Endothelial cell of umbilical vein (primary cell): ENCODE measurements at regions not wholly inside any gene's neighbourhood (a gene's known extent, or its start where the extent isn't known, plus 50 kb on each side); places are given as distances from the start of the nearest gene placed in this dataset.

Experiments
- BruUV-seq: library from RNA; stranded (reverse); fragments of 400-500 nt; replicated peaks from 2 replicates; lab custom pipeline; 2021; lab: Mats Ljungman, UMichigan
- CTCF ChIA-PET: fragments of 300-600, 350-600 bp; sonication (Branson Sonifier 250); formaldehyde crosslinking; loops from one replicate; lab custom pipeline; 2021; ENCODE audit warnings: antibody characterized with exemption, inconsistent platforms; lab: Charles Lee
- POLR2A ChIA-PET: fragments of 300-600, 350-600 bp; sonication (Branson Sonifier 250); formaldehyde crosslinking; loops from one replicate; lab custom pipeline; 2021; ENCODE audit warnings: antibody characterized with exemption, inconsistent platforms; lab: Charles Lee
- DNase-seq: peaks from one replicate; pipeline ENCODE4 v3.0.0-alpha.2; 2011; ENCODE audit warnings: low read depth, low spot score
- FAIRE-seq: peaks from 2 replicates; lab custom pipeline; 2011; peaks lifted over from hg19 to GRCh38; lab: Jason Lieb, UNC
- H2AFZ ChIP-seq: 2 replicates; pipeline ENCODE4 v1.6.0; 2012; ENCODE audit warnings: low read depth, low read length, control low read depth, inconsistent platforms
- H3K27ac ChIP-seq: 2 replicates; pipeline ENCODE4 v1.5.1; 2011; ENCODE audit warnings: low read depth, mild to moderate bottlenecking, control low read depth, low read length, moderate library complexity; ENCODE audit not compliant: insufficient read depth
- H3K27me3 ChIP-seq, 2 experiments: 2 replicates each; pipeline versions ENCODE4 v1.6.0 to v1.6.1; 2011; ENCODE audit warnings: low read length in 2 of 2, mixed read lengths in 1 of 2; ENCODE audit not compliant: control insufficient read depth in 2 of 2, insufficient read depth in 2 of 2
- H3K36me3 ChIP-seq, 2 experiments: 2 replicates in 1 of 2; 3 replicates in 1 of 2; pipeline ENCODE4 v1.5.1; 2011; ENCODE audit warnings: low read length in 2 of 2, mild to moderate bottlenecking in 1 of 2, moderate library complexity in 1 of 2; ENCODE audit not compliant: control insufficient read depth in 2 of 2, insufficient read depth in 2 of 2; ENCODE audit errors: extremely low read depth in 1 of 2
- H3K4me1 ChIP-seq: 3 replicates; pipeline ENCODE4 v1.5.1; 2011; ENCODE audit warnings: mild to moderate bottlenecking, low read length; ENCODE audit not compliant: control insufficient read depth, insufficient read depth; ENCODE audit errors: extremely low read depth
- H3K4me2 ChIP-seq: 2 replicates; pipeline ENCODE4 v1.6.1; 2011; ENCODE audit warnings: low read length, control low read depth, mixed read lengths; ENCODE audit not compliant: insufficient read depth
- H3K4me3 ChIP-seq, 3 experiments: fragments of 200-600 bp in 1 of 3; sonication (generic), shearing (Covaris generic) in 1 of 3; replicated peaks in 1 of 3; 2 replicates each; pipeline ENCODE4 v1.5.1; 2011 to 2016; ENCODE audit warnings: control low read depth in 3 of 3, low read length in 3 of 3, mild to moderate bottlenecking in 2 of 3, inconsistent platforms in 1 of 3, low read depth in 1 of 3, moderate library complexity in 1 of 3; ENCODE audit not compliant: insufficient read depth in 1 of 3
- H3K79me2 ChIP-seq: 2 replicates; pipeline ENCODE4 v1.6.0; 2012; ENCODE audit warnings: low read length, inconsistent platforms; ENCODE audit not compliant: control insufficient read depth, insufficient read depth
- H3K9ac ChIP-seq: replicated peaks from 2 replicates; pipeline ENCODE3; 2011; ENCODE audit warnings: low read length, control low read depth; ENCODE audit not compliant: insufficient read depth; ENCODE audit errors: extremely low read depth
- H3K9me1 ChIP-seq: replicated peaks from 3 replicates; pipeline ENCODE4 v1.6.0; 2011; ENCODE audit warnings: mild to moderate bottlenecking, low read length; ENCODE audit not compliant: control insufficient read depth, insufficient read depth; ENCODE audit errors: extremely low read depth
- H3K9me3 ChIP-seq: replicated peaks from 2 replicates; pipeline ENCODE4 v1.5.1; 2012; ENCODE audit warnings: low read length, inconsistent platforms; ENCODE audit not compliant: control insufficient read depth, insufficient read depth
- H4K20me1 ChIP-seq: replicated peaks from 2 replicates; pipeline ENCODE3; 2011; ENCODE audit warnings: mild to moderate bottlenecking, low read length; ENCODE audit not compliant: control insufficient read depth, insufficient read depth; ENCODE audit errors: extremely low read depth
- CTCF ChIP-seq, 2 donors: IDR thresholded peaks; 1 replicate in 1 of 2; 2 replicates in 1 of 2; pipeline ENCODE4 v1.5.1; 2011; ENCODE audit warnings: low read length in 2 of 2, mild to moderate bottlenecking in 2 of 2, moderate library complexity in 2 of 2, control low read depth in 1 of 2, inconsistent platforms in 1 of 2, low read depth in 1 of 2; ENCODE audit not compliant: insufficient read depth in 1 of 2; ENCODE audit errors: extremely low read depth in 1 of 2
- EZH2 ChIP-seq: IDR thresholded peaks from 2 replicates; pipeline ENCODE4 v1.6.1; 2012; ENCODE audit warnings: borderline replicate concordance, low read depth, mild to moderate bottlenecking, moderate library complexity, low read length, inconsistent platforms; ENCODE audit not compliant: severe bottlenecking
- FOS ChIP-seq: IDR thresholded peaks from 2 replicates; pipeline ENCODE4 v1.6.1; 2011; ENCODE audit warnings: mild to moderate bottlenecking, low read length, moderate library complexity, borderline replicate concordance; ENCODE audit not compliant: insufficient read depth
- GATA2 ChIP-seq: IDR thresholded peaks from 2 replicates; pipeline ENCODE4 v1.7.0; 2011; ENCODE audit warnings: low read depth, mild to moderate bottlenecking, moderate library complexity, mixed read lengths, low read length; ENCODE audit not compliant: insufficient read length, insufficient read depth
- JUN ChIP-seq: IDR thresholded peaks from 2 replicates; pipeline ENCODE4 v1.6.1; 2011; ENCODE audit warnings: borderline replicate concordance, low read depth; ENCODE audit not compliant: insufficient read length, insufficient read depth
- MYC ChIP-seq: IDR thresholded peaks from one replicate; pipeline ENCODE4 v1.6.1; 2011; ENCODE audit warnings: mild to moderate bottlenecking, low read depth, low read length
- POLR2A ChIP-seq: IDR thresholded peaks from 2 replicates; pipeline ENCODE4 v1.6.1; 2012; ENCODE audit warnings: low read depth, mild to moderate bottlenecking, control low read depth, low read length
- POLR2AphosphoS5 ChIP-seq: IDR thresholded peaks from 2 replicates; pipeline ENCODE4 v1.6.1; 2012; ENCODE audit warnings: low read depth, mild to moderate bottlenecking, control low read depth, low read length, moderate library complexity; ENCODE audit not compliant: insufficient read depth
- dilution Hi-C: fragments of 300-500 bp; cut with MboI; formaldehyde crosslinking; loops from one replicate; pipeline ENCODE4 v1.15.0; 2019; ENCODE audit warnings: low sequenced_read_pairs; ENCODE audit not compliant: extremely low pct_ligation_motif_present
- intact Hi-C: fragments of 100-400 bp; cut with micrococcal nuclease; formaldehyde crosslinking; loops from one replicate; pipeline ENCODE4 v1.10.0; 2022
- TF ChIP-seq, protein P1 (sequence below): IDR thresholded peaks from 2 replicates; pipeline ENCODE4 v1.6.1; 2011; ENCODE audit not compliant: insufficient read depth, insufficient read length

GRCh38 chr7:85702348-85702747 lies 515.5 kb upstream of the SEMA3D start:
- no peaks in the 10 kb centered on the region for H3K79me2 ChIP-seq
- no peaks in the 10 kb centered on the region for H3K9me3 ChIP-seq
- ChIA-PET POLR2A (no interaction called here), CTCF (no interaction called here)
- TF ChIP-seq GATA2: no peak
- TF ChIP-seq FOS: no peak
- no peak for TF ChIP-seq EZH2
- TF ChIP-seq, protein P1, sequence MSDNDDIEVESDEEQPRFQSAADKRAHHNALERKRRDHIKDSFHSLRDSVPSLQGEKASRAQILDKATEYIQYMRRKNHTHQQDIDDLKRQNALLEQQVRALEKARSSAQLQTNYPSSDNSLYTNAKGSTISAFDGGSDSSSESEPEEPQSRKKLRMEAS: no peak
- no peak for TF ChIP-seq POLR2A
- TF ChIP-seq POLR2AphosphoS5: no peak
- no peak for TF ChIP-seq MYC
- TF ChIP-seq CTCF (IDR thresholded peaks at IDR 0.05; ENCODE audit: extremely low read depth in 1 of 2, insufficient read depth in 1 of 2, low read depth in 1 of 2, low read length in 2 of 2): no peak
- no peak for TF ChIP-seq JUN
- no peak overlapping the region for H3K27ac ChIP-seq
- dilution Hi-C loops: no loop called here
- H4K20me1 ChIP-seq: no peaks in the 10 kb centered on the region
- H3K4me3 ChIP-seq: no peak overlapping the region
- H2AFZ ChIP-seq: no peak overlapping the region
- BruUV-seq: no TSS peak
- no peak for FAIRE-seq
- H3K4me1 ChIP-seq: no peaks in the 10 kb centered on the region
- no peak for DNase-seq
- H3K9ac ChIP-seq: no peak overlapping the region
- H3K36me3 ChIP-seq: no peaks in the 10 kb centered on the region
- no peaks in the 10 kb centered on the region for H3K9me1 ChIP-seq
- no peaks in the 10 kb centered on the region for H3K27me3 ChIP-seq
- intact Hi-C loops: no loop called here
- H3K4me2 ChIP-seq: no peak overlapping the region
